MM.1S (cell line): ENCODE measurements at regions not wholly inside any gene's neighbourhood (a gene's known extent, or its start where the extent isn't known, plus 50 kb on each side); places are given as distances from the start of the nearest gene placed in this dataset.
A peak's percentile ranks its signal among the peaks of the same experiment; 100 is the strongest.

ENCODE experiments used
- DNase-seq: peaks from one replicate; pipeline ENCODE4 v3.0.0-alpha.2; 2015
- H2AFZ ChIP-seq: fragments of 300-600 bp; sonication (generic); 2 replicates; pipeline ENCODE4 v1.6.0; 2016; ENCODE audit warnings: antibody characterized with exemption, low read length
- H3F3A ChIP-seq: fragments of 300-600 bp; sonication (generic); 2 replicates; pipeline ENCODE4 v1.6.1; 2016; ENCODE audit warnings: mild to moderate bottlenecking, antibody characterized with exemption, low read length, moderate library complexity, mixed read lengths; ENCODE audit not compliant: insufficient read depth
- H3K27ac ChIP-seq: fragments of 300-600 bp; sonication (generic); 2 replicates; pipeline ENCODE4 v1.5.1; 2016; ENCODE audit warnings: mild to moderate bottlenecking, low read length
- H3K27me3 ChIP-seq: fragments of 300-600 bp; sonication (generic); replicated peaks from 2 replicates; pipeline ENCODE4 v1.6.0; 2016; ENCODE audit warnings: low read length; ENCODE audit not compliant: insufficient read depth
- H3K36me3 ChIP-seq: fragments of 300-600 bp; sonication (generic); replicated peaks from 2 replicates; pipeline ENCODE4 v1.6.1; 2016; ENCODE audit warnings: mild to moderate bottlenecking, low read length, mixed read lengths; ENCODE audit not compliant: insufficient read depth
- H3K4me1 ChIP-seq: fragments of 300-600 bp; sonication (generic); 2 replicates; pipeline ENCODE4 v1.6.1; 2016; ENCODE audit warnings: low read length, mixed read lengths
- H3K4me2 ChIP-seq: fragments of 300-600 bp; sonication (generic); 2 replicates; pipeline ENCODE4 v1.6.0; 2016; ENCODE audit warnings: low read depth, low read length
- H3K4me3 ChIP-seq: fragments of 300-600 bp; sonication (generic); 2 replicates; pipeline ENCODE4 v1.5.1; 2016; ENCODE audit warnings: low read length, mixed read lengths
- H3K79me2 ChIP-seq: fragments of 300-600 bp; sonication (generic); 2 replicates; pipeline ENCODE4 v1.6.1; 2016; ENCODE audit warnings: mixed run types, low read length, mixed read lengths
- H3K9ac ChIP-seq: fragments of 300-600 bp; sonication (generic); 2 replicates; pipeline ENCODE4 v1.6.1; 2016; ENCODE audit warnings: low read length, mixed read lengths
- H3K9me2 ChIP-seq: fragments of 300-600 bp; sonication (generic); replicated peaks from 2 replicates; pipeline ENCODE4 v1.6.1; 2016; ENCODE audit warnings: mild to moderate bottlenecking, low read length, mixed read lengths; ENCODE audit not compliant: insufficient read depth
- H3K9me3 ChIP-seq: fragments of 300-600 bp; sonication (generic); replicated peaks from 2 replicates; pipeline ENCODE4 v1.6.1; 2016; ENCODE audit warnings: mild to moderate bottlenecking, low read length, mixed read lengths; ENCODE audit not compliant: insufficient read depth
- H4K20me1 ChIP-seq: fragments of 300-600 bp; sonication (generic); 2 replicates; pipeline ENCODE4 v1.6.1; 2016; ENCODE audit warnings: mild to moderate bottlenecking, low read length, moderate library complexity, mixed read lengths; ENCODE audit not compliant: insufficient read depth
- EZH2 ChIP-seq: fragments of 300-600 bp; sonication (generic); optimal IDR thresholded peaks from 2 replicates; pipeline ENCODE3; 2017; ENCODE audit warnings: low read depth, mild to moderate bottlenecking, antibody characterized with exemption, low read length, mixed read lengths
- EZH2phosphoT487 ChIP-seq: fragments of 300-600 bp; sonication (generic); IDR thresholded peaks from 2 replicates; pipeline ENCODE4 v1.6.1; 2018; ENCODE audit warnings: antibody characterized with exemption, low read length
- TF ChIP-seq, protein P1 (sequence below): fragments of 300-600 bp; sonication (generic); IDR thresholded peaks from 2 replicates; pipeline ENCODE4 v1.5.1; 2016; ENCODE audit warnings: antibody characterized with exemption, low read length, mixed read lengths

- Histone ChIP-seq H2AFZ (peak overlapping the region; percentile 56), H3K27ac (no peak overlapping the region), H3K9me2 (no peaks in the 10 kb centered on the region), H3K9me3 (no peaks in the 10 kb centered on the region), H3K36me3 (no peaks in the 10 kb centered on the region), H3K4me1 (peaks cover 35% of the 10 kb centered on the region), H3K79me2 (no peaks in the 10 kb centered on the region), H3K27me3 (no peaks in the 10 kb centered on the region), H3K4me2 (peak overlapping the region; percentile 63), H3F3A (peaks cover 11% of the 10 kb centered on the region), H4K20me1 (no peaks in the 10 kb centered on the region), H3K4me3 (peak overlapping the region; percentile 15; the same call in 1 of the 2 replicates), H3K9ac (no peak overlapping the region)
- peak; percentile 51 for DNase-seq
- TF ChIP-seq EZH2, result no peak
- no peak for TF ChIP-seq EZH2phosphoT487
- TF ChIP-seq, protein P1, sequence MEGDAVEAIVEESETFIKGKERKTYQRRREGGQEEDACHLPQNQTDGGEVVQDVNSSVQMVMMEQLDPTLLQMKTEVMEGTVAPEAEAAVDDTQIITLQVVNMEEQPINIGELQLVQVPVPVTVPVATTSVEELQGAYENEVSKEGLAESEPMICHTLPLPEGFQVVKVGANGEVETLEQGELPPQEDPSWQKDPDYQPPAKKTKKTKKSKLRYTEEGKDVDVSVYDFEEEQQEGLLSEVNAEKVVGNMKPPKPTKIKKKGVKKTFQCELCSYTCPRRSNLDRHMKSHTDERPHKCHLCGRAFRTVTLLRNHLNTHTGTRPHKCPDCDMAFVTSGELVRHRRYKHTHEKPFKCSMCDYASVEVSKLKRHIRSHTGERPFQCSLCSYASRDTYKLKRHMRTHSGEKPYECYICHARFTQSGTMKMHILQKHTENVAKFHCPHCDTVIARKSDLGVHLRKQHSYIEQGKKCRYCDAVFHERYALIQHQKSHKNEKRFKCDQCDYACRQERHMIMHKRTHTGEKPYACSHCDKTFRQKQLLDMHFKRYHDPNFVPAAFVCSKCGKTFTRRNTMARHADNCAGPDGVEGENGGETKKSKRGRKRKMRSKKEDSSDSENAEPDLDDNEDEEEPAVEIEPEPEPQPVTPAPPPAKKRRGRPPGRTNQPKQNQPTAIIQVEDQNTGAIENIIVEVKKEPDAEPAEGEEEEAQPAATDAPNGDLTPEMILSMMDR, result no peak
Observed at GRCh38 chr20:56998438-56998837, 268.0 kb downstream of the BMP7 start.

- Histone ChIP-seq H3F3A (peaks cover 14% of the 10 kb centered on the region), H2AFZ (no peak overlapping the region), H3K4me1 (peaks cover 46% of the 10 kb centered on the region), H3K79me2 (no peaks in the 10 kb centered on the region), H3K27me3 (no peaks in the 10 kb centered on the region), H4K20me1 (no peaks in the 10 kb centered on the region), H3K9me2 (no peaks in the 10 kb centered on the region), H3K4me2 (no peak overlapping the region), H3K9me3 (no peaks in the 10 kb centered on the region), H3K36me3 (no peaks in the 10 kb centered on the region), H3K9ac (no peak overlapping the region), H3K4me3 (no peak overlapping the region), H3K27ac (no peak overlapping the region)
- no peak for DNase-seq
- TF ChIP-seq, protein P1, result no peak
- no peak for TF ChIP-seq EZH2phosphoT487
Observed at GRCh38 chr20:57000441-57000968, 265.9 kb downstream of the BMP7 start.

- Histone ChIP-seq H3K36me3 (no peaks in the 10 kb centered on the region), H4K20me1 (no peaks in the 10 kb centered on the region), H3K9ac (no peak overlapping the region), H3K27ac (no peak overlapping the region), H3K4me3 (no peak overlapping the region), H3K27me3 (no peaks in the 10 kb centered on the region), H3F3A (peaks cover 16% of the 10 kb centered on the region), H3K79me2 (no peaks in the 10 kb centered on the region), H3K9me3 (no peaks in the 10 kb centered on the region), H3K4me2 (no peak overlapping the region), H2AFZ (no peak overlapping the region), H3K4me1 (peaks cover 48% of the 10 kb centered on the region), H3K9me2 (no peaks in the 10 kb centered on the region)
- TF ChIP-seq, protein P1, result no peak
- TF ChIP-seq EZH2phosphoT487, result no peak
- TF ChIP-seq EZH2, result no peak
- DNase-seq, result no peak
Observed at GRCh38 chr20:57001126-57001767, 265.2 kb downstream of the BMP7 start.
